Right hindlimb (tissue), 1 donor: ENCODE measurements at regions not wholly inside any gene's neighbourhood (a gene's known extent, or its start where the extent isn't known, plus 50 kb on each side); places are given as distances from the start of the nearest gene placed in this dataset.
"Not testable (repeated sequence)": the region's sequence is repeated elsewhere in the genome, so short reads cannot be mapped to it uniquely, and the experiment has no call there.

ENCODE experiments used
- DNase-seq: peaks from one replicate; pipeline ENCODE4 v3.0.0-alpha.2; 2018

DNA sequence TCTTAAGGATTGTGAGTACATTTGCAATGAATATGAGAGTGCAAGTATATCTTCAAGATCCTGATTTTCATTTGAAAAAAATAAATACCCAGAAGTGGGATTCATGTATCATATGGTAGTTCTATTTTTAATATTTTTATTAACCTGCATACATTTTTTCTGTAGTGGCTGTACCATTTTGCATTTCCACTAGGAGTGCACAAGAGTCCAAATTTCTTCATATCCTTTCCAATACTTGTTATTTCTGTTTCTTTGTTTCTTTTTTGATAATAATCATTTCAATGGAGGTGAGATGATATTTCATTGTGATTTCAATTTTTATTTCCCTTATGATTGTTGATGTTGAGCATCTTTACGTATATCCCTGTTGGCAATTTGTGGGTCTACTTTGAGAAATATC is 759.8 kb upstream of the CNTN5 start:
- no peak for DNase-seq

DNA sequence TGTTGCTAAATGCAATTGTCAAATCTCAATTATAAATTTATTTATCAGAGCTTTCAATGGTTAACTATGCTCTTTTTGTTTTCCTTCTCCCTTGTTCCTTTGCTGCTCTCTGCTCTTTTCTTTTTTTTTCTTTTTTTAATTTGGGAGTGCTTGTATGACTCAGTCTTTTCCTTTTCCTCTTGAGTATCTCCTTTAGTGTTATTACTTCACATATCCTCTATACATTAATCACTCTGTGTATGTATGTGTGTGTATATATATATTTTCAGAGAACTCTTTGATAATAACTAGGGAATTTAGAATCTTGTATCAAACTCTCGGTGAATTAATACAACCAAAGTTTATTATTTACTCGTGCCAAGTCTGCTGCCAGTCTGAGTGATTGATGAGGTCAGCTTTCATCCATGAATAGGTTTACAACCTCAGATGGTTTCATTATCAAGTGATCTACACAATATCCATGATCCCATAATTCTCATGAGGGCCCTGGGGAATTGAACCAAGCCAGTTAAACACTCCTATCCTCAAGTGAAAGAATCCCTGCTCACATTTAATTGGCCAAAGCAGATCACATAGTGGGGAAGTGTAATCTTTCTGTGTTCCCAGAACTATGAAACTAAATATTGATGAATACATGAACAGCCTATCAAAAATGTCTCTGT is 743.4 kb upstream of the CNTN5 start:
- DNase-seq = no peak

DNA sequence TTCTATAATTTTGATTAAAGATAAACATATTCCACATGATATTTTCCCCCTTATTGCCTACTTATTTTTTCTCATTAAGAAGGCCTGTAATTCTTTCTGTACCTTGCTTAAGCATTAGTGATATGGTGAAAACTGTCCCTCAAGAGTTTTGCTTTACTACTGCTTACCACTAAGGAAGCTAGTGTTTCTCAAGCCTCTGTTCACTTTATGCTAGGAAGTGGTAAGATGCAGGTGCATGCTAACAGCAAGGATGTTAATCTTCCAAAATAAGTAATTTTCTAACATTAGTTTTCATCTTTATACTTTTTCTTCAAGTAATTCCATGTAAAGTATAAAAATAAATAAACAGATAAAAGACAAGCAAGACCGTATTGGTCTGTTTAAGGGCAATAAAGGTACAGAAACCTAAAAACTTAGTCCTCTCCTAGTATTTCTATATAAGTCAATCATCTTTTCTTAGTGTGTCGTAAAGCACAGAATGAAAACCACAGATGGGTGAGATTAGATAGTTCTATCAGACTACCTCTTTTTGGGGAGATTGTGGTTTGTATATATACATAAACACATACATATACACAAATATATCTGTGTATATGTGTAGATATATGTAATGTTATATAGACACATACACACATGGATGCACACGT is 731.0 kb upstream of the CNTN5 start:
- DNase-seq = no peak

DNA sequence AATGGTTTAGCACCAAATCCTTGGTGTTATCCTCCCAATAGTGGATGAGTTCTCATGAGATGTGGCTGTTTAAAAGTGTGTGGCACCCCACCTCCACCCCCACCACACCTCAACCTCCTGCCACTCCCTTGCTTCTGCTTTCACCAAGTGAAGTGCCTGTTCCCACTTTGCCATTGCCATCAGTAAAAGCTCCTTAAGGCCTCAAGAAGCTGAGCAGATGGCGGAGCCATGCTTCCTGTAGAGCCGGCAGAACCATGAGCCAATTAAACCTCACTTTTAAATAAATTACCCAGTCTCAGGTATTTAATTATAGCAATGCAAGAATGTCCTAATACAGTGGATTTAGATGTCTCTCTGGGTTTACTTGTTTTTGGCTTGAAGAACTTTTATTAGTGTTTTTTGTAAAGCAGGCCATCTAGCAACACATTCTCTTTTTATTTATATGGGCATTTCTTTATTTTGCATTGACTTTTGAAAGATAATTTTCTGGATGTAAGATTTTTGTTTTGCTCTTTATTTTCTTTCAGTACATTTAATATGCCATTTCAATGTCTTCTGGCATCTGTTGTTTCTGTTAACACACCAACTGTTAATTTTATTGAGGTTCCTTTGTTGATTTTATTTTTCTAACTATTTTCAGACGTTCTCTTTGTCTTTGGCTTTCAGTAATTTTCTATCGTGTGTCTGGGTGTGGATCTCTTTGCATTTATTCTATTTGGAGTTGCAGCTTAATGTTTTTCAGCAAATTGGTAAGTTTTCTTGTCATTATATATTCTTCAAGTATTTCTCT is 724.5 kb upstream of the CNTN5 start:
- DNase-seq = no peak

DNA sequence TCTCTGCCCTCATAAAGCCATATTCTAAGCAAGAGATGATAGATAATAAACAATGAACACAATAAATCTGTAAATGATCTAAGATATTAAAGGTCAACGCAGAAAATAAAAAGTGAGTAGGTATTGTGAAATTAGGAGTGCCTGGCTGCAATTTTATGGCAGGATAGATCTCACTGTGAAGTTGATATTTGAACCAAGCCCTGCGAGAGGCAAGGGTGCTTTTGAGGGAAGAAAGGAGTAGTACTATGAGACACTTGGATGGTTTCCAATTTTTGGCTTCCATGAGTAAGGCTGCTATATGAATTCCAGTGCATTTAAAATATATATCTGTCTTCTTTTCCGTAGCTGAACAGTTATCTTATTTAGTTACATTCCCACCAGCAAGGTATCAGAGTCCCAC is 720.0 kb upstream of the CNTN5 start:
- DNase-seq = no peak

DNA sequence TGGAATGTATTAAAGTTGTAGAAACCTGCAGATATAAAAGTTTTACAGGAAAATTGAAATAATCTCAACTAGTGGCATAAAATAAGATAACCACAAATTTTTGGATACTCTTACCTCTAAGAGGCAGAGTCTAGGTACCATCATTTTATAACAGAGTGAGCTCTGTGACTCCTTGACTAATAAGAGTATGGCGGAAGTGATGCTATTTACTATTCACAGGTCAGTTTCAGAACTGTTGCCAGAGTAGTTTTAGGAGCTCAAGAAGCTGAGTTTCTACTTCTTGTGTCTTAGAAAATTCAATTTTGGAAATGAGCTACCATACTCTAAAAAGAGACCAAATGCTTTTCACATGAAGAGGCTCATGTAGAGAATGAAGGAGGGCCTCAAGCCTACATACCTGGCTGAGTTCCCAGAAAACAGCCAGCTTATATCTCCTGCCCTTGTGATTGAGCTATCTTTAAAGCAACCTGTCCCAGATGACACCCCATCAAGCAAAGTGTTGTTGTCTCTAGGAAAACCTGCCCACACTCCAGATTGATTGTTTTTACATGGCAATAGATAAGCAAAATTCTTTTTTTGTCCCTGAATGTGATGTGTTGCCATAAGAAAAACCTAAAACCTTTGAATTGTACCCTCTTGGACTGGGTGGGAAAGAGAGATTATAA is 712.8 kb upstream of the CNTN5 start:
- DNase-seq = no peak

DNA sequence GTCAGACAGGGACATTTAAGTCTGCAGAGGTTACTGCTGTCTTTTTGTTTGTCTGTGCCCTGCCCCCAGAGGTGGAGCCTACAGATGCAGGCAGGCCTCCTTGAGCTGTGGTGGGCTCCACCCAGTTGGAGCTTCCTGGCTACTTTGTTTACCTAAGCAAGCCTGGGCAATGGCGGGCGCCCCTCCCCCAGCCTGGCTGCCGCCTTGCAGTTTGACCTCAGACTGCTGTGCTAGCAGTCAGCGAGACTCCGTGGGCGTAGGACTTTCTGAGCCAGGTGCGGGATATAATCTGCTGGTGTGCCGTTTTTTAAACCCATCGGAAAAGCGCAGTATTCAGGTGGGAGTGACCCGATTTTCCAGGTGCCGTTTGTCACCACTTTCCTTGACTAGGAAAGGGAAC is 690.4 kb upstream of the CNTN5 start:
- DNase-seq = not testable (repeated sequence)

DNA sequence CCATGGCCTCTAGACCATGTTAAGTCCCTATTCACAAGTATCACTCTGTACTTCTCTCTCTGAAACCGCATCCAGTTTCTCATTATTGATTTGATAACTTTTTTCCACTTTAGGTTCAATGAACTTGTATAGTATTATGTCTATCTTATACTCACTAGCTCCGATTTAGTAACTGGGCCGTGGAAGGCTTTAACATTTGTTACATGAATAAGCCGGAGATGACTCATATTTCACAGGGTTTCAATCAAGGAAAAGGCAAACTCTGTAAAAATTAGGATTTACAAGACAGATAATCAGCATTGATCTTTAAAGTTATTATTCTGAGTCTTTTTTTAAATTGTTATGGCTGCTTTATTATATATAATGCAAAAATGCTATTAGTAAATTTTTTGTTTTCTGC is 662.2 kb upstream of the CNTN5 start:
- DNase-seq = no peak

DNA sequence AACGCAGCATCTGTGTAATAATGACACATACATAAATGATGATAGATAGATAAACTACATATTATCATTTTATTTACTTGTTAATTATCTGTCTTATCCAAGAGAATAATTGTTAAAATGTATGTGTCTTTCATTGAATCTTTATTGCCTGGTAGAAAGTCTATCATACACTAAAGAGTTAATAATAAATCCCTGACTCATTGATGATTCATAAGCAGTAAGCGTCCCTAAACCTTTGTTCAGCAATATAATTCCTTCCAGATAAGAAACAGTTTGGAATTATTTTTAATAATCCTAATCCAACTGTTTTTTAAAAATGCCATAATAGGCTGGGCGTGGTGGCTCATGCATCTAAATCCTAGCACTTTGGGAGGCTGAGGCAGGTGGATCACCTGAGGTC is 655.6 kb upstream of the CNTN5 start:
- DNase-seq = no peak

DNA sequence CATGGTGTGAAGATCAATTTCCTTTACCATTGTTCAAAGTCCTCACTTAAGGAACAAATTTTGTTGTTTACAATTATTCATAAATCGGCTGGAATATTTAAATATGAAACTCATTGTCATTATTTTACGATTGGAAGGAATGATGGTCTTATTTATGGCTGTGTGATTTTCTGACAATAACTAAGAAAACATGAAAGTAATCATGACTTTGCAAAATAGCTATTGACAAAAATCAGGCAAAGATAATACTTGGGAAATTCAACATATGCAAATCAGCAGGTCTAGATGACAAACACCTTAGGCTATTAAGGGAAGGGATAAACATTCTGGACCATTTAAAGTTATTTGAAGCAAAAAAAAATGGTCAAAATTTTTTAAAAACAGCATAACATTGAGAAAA is 654.8 kb upstream of the CNTN5 start:
- no peak for DNase-seq

DNA sequence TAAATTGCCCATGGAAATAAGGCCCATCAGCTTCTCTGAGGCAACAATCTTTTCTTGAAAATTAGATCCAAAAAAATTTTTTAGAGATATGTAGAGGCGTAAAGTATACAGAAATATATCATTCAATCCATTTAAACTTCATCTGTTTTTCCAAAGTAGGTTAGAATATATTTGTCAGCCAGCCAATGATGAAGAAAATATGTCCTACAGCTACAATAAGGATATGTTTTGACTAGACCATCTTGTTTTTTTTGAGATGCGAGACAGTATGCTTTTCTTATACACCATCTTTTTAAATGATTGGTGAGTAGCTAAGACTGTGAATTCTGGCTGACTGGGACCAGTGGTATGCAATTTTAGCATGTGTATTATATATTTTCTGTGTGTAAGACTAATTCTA is 630.4 kb upstream of the CNTN5 start:
- no peak for DNase-seq

DNA sequence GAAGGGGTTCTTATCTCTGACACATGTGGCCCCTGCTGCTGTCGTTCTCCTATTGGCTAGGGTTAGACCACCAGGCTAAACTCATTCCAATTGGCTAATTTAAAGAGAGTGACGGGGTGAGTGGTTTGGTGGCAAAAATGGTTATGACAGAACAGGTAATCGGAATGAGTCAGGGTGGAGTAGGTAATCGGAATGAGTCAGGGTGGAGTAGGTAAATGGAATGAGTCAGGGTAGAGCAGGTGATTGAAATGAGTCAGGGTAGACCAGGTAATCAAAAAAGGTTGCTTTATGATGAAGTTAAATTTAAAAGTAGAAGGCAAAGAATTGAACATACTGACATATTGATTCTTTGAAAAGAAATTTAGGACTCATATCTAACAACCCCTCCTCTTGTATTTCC is 626.2 kb upstream of the CNTN5 start:
- not testable (repeated sequence) for DNase-seq

DNA sequence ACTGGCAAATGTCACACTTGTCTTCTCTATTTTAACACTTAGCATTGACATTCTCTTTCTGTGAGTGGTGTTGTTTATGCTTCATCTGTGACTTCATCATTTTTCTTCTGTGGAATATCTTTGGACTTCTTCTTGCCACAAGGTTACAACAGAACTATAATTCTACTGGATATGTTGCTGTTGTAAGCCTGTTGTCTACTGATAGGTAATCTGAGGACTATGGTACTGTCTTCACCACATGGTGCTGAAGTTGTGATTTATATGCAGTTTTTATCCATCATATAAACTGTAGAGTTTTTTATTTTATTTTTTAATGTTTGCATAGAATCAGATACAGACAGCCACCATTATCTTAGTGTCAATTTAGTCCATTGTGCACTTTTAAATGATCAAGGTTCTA is 622.2 kb upstream of the CNTN5 start:
- no peak for DNase-seq

DNA sequence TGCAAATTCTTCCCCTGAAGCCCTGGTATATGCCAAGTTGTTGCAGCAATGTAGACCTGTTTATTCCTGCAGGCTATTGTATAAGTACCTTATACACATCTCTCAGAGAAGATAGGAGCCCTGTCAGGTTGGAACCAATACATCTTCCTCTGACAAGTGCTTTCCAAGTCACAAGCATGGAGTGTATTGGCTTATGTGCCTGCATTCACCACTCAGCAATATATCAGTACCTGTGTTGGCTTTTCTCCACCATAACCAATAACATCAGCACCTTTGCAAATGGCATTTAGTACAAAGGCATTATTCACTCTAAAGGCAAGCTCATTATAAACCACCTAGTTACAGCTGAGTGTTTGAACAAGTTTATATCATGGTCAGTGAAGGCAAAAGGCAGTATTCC is 611.7 kb upstream of the CNTN5 start:
- DNase-seq = no peak

DNA sequence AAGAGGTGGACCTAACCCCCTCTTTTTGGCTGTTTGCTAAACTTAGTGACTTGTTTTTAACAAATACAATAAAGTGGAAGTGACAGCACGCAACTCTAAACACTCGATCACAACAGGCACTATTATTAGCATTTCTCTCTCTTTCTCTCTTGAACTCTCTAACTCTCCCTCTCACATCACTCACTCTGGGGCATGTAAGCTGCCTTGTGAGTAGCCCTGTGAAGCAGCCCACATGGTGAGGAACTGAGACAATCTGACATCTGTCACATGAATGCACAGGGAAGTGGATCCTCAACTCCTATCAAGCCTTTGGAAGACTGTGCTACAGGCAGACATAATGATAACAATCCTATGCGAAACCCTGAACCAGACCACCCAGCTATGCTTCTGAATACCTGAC is 609.0 kb upstream of the CNTN5 start:
- no peak for DNase-seq

DNA sequence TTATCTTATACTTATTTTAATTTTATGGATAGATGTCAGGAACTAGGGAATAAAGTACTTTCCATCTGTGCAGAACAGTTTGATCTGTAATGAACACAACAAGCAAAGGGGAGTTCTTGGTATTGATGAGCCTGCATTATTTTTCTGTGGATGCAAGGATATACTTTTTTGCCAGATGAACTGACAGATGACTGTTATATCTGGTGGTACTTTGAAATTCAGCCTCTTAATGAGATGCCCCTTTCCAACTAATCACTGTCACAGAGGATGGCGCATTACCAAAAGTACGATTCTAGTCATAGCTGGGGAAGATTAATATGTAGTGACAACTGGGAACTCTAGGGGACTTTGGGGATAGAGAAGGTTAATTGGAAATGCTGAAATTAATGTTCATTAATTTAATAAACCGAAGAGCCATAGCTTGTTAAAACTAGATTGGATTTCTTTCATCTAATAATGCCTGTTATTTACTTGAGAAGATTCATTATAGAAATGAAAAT is 603.4 kb upstream of the CNTN5 start:
- no peak for DNase-seq

DNA sequence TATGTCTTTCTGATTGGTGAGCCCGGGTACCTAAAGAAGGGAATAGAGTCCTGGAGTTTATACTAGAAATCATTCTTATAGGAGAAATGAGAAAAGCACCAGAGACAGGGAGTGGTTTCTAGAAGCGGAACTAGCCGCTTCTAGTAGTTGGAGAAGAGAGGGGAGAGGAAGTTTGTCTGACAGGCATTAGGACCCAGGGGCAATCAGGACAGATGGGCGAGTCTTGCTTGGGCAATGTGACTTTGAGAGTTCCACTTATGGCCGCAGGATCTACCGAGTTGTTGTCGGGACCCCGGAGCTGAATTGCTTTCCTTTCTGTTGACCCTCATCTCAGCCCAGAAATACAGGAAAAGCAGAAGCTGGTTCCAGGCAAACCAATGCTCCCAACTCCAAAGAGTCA is 596.8 kb upstream of the CNTN5 start:
- DNase-seq = no peak

DNA sequence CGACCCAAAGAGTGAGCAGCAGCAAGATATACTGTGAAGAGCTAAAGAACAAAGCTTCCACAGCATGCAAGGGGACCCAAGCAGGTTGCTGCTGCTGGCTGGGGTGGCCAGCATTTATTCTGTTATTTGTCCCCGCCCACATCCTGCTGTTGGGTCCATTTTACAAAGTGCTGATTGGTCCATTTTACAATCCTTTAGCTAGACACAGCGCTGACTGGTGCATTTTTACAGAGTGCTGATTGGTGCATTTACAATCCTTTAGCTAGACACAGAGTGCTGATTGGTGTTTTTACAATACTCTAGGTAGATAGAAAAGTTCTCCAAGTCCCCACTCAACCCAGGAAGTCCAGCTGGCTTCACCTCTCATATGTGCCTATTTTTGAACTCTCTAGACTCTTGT is 596.0 kb upstream of the CNTN5 start:
- DNase-seq = not testable (repeated sequence)

DNA sequence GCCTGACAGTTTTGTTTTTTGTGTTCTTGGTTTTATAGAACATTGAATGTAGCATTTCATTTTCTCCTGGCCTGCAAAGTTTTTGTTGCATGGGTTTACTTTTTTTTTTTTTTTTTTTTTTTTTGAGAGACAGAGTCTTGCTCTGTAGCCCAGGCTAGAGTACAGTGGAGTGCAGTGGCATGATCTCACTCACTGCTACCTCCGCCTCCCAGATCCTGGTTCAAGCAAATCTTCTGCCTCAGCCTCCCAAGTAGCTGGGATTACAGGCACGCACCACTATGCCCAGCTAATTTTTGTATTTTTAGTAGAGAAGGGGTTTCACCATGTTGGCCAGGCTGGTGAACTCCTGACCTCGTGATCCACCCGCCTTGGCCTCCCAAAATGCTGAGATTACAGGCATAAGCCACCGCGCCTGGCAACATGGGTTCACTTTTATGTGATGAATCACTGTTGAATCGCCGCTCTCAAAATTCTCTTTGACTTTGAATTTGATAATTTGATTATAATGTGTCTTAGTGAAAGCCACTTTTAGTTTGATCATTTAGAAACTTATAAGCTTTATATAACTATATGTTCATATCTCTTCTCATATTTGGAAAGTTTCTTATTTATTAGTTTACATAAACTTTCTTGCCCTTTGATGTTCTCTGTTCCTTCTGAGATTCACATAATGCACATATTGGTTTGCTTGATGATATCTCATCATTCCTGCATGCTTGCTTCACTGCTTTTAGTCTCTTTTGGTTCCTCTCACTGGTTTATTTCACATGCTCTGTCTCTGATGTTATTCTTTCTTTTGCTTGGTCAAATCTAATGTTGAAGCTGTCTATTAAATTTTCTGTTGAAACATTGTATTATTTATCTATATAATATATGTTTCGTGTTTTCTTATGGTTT is 589.0 kb upstream of the CNTN5 start:
- no peak for DNase-seq

DNA sequence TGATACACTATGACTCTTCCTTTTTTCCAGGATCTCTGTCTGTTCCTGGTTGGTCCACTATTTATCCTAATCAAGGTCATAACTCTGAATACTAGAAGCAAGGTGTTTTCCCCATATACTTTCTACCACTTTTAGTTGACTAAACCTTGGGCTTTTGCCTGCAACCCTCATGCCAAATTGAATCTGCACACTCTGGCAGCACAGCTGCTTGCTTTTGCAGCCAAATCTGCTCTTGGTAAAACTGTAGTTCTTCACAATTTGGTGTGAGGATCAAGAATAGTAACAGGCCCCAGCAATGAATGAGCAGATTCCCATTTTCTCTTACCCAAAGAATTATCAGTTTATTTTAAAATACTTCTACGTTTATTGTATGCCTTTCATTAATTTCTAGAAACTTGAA is 586.5 kb upstream of the CNTN5 start:
- no peak for DNase-seq

DNA sequence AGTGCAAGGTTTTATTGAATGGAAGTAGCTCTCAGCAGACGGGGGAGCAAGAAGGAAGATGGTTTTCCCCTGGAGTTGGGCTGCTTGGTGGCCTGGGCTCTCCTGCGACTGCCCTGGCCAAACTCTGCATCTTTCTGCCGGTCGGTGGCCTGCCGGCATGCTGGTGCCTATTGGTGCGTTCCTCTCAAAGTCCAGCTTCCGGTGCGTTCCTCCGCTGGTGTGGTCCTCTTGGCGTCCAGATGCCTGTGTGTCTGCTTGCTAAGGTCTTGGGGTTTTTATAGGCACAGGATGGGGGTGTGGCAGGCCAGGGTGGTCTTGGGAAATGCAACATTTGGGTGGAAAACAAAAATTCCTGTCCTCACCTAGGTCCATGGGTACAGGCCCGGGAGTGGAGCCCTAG is 567.4 kb upstream of the CNTN5 start:
- DNase-seq = no peak

DNA sequence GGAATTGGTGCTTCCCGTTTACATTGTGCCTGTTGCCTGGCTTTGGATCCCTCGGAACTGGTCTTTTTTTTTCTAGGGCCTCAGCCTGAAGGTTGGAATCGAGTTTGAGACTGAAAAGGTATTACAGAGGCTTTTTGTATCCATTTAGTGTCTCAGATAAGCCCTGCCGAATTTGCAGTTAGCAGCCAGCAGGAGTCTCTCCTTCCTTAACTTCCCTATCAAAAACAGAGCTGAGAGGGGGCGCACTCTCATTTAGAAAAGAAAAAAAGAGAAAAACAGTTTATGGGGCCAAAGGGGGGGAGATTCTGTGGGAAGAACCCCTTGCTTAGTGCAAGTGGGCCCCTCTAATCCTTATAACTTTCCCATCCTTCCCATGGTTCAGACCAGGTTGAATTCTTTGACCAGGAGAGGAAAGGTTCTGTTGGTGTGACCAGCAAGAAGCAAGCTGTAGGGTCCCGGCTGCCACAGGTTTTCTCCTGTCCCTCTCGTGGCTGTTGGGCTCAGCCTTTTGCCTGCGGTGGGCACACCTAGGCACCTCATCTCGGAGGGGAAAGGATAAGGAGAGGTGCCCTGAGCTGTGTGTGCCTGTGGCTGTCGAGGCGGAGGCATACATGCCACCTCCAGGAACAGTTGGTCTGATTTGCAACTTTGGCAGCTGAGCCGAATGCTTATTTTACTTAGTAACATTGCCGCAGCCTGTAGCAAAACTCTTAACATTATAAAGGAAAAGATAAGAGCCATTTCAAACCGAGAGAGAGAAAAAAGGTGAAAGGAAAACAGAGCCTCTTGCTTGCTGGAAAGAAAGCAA is 565.0 kb upstream of the CNTN5 start:
- no peak for DNase-seq
